ENCODE measurements at regions not wholly inside any gene's neighbourhood (a gene's known extent, or its start where the extent isn't known, plus 50 kb on each side); places are given as distances from the start of the nearest gene placed in this dataset.

DNA sequence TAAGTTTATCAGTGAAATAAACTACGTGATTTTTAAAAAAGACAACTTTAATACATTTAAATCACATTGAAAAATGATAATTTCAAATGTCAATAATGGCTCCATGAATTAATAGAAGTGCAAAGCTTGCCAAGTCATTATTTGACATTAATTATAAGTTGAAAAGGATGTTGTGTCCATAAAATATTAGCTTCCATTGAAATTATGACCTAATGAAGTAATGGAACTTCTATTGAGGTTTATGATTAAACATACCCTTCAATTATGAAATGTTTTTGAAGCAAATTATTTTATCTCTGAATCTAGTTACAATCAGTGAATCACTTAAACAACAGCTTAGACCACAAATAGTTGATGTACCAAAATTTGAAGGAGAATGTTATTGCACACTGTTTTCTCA is 144.2 kb downstream of the SLITRK6 start:
- CTCF ChIA-PET: no interaction called here
- Histone ChIP-seq H2AFZ (ENCODE audit: insufficient read depth, low read depth, low read length, poor library complexity, severe bottlenecking) (no peak overlapping the region), H3K9ac (ENCODE audit: low read length) (no peak overlapping the region), H3K4me3 (ENCODE audit: control extremely low read depth in 1 of 5, extremely low read depth in 1 of 5, insufficient read depth in 1 of 5, low read depth in 2 of 5, low read length in 4 of 5) (no peak overlapping the region), H4K20me1 (ENCODE audit: control insufficient read depth, insufficient read depth, low read length, poor library complexity, severe bottlenecking) (no peaks in the 10 kb centered on the region), H3K36me3 (replicated peaks in 1 of 2; ENCODE audit: control extremely low read depth in 1 of 2, control insufficient read depth in 1 of 2, extremely low read depth in 1 of 2, insufficient read depth in 2 of 2, low read length in 1 of 2) (no peaks in the 10 kb centered on the region), H3K4me1 (ENCODE audit: control insufficient read depth in 2 of 2, insufficient read depth in 2 of 2, low read length in 2 of 2) (no peaks in the 10 kb centered on the region), H3K79me2 (ENCODE audit: control insufficient read depth, insufficient read depth, low read length) (no peaks in the 10 kb centered on the region), H3K27ac (ENCODE audit: low read length in 2 of 2) (no peak overlapping the region), H3K27me3 (replicated peaks in 1 of 4; ENCODE audit: control extremely low read depth in 1 of 4, control insufficient read depth in 3 of 4, insufficient read depth in 4 of 4, low read length in 3 of 4) (no peaks in the 10 kb centered on the region), H3K4me2 (replicated peaks; ENCODE audit: low read depth, low read length, poor library complexity, severe bottlenecking) (no peak overlapping the region), H3K9me3 (ENCODE audit: control extremely low read depth in 1 of 3, control insufficient read depth in 2 of 3, insufficient read depth in 1 of 3, low read length in 2 of 3) (no peaks in the 10 kb centered on the region)
- Mint-ChIP-seq H3K27ac (no peak overlapping the region), H3K27me3 (no peaks in the 10 kb centered on the region), H3K9me3 (ENCODE audit: insufficient read depth) (peaks cover 10% of the 10 kb centered on the region), H3K4me3 (no peak overlapping the region), H3K4me1 (no peaks in the 10 kb centered on the region)
- POLR2A ChIA-PET: no interaction called here
- WGBS (ENCODE audit: insufficient coverage): no CpG with 5 or more reads among the region's 1 CpG
- intact Hi-C loops (cut with micrococcal nuclease): no loop called here
- TF ChIP-seq, protein P1, sequence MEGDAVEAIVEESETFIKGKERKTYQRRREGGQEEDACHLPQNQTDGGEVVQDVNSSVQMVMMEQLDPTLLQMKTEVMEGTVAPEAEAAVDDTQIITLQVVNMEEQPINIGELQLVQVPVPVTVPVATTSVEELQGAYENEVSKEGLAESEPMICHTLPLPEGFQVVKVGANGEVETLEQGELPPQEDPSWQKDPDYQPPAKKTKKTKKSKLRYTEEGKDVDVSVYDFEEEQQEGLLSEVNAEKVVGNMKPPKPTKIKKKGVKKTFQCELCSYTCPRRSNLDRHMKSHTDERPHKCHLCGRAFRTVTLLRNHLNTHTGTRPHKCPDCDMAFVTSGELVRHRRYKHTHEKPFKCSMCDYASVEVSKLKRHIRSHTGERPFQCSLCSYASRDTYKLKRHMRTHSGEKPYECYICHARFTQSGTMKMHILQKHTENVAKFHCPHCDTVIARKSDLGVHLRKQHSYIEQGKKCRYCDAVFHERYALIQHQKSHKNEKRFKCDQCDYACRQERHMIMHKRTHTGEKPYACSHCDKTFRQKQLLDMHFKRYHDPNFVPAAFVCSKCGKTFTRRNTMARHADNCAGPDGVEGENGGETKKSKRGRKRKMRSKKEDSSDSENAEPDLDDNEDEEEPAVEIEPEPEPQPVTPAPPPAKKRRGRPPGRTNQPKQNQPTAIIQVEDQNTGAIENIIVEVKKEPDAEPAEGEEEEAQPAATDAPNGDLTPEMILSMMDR (IDR thresholded peaks at IDR 0.05): no peak
- ATAC-seq (ENCODE audit: low read depth) (no peak), DNase-seq (no peak)

DNA sequence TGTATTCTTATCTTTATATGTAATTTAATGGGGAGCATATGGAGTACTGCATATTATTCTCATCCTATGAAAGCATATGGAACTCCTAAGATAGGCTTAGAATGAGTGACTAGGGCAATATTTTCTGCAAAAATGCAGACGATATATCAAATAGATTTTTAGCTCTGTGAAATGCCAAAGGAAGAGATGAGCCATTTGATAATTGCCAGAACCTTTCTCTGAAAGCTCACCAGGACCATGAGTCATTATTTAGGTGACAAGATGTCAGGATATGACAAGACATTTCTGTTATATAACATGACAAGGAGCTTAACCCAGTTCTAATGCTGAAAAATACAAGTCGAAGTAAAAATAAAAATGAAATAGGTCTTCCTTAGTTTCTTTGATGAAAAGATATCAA is 145.0 kb downstream of the SLITRK6 start:
- Histone ChIP-seq H3K27ac (ENCODE audit: low read length in 2 of 2) (no peak overlapping the region), H2AFZ (ENCODE audit: insufficient read depth, low read depth, low read length, poor library complexity, severe bottlenecking) (no peak overlapping the region), H3K27me3 (replicated peaks in 1 of 4; ENCODE audit: control extremely low read depth in 1 of 4, control insufficient read depth in 3 of 4, insufficient read depth in 4 of 4, low read length in 3 of 4) (no peaks in the 10 kb centered on the region), H3K79me2 (ENCODE audit: control insufficient read depth, insufficient read depth, low read length) (no peaks in the 10 kb centered on the region), H3K4me2 (replicated peaks; ENCODE audit: low read depth, low read length, poor library complexity, severe bottlenecking) (no peak overlapping the region), H3K9ac (ENCODE audit: low read length) (no peak overlapping the region), H3K4me1 (ENCODE audit: control insufficient read depth in 2 of 2, insufficient read depth in 2 of 2, low read length in 2 of 2) (no peaks in the 10 kb centered on the region), H3K9me3 (ENCODE audit: control extremely low read depth in 1 of 3, control insufficient read depth in 2 of 3, insufficient read depth in 1 of 3, low read length in 2 of 3) (no peaks in the 10 kb centered on the region), H4K20me1 (ENCODE audit: control insufficient read depth, insufficient read depth, low read length, poor library complexity, severe bottlenecking) (no peaks in the 10 kb centered on the region), H3K36me3 (replicated peaks in 1 of 2; ENCODE audit: control extremely low read depth in 1 of 2, control insufficient read depth in 1 of 2, extremely low read depth in 1 of 2, insufficient read depth in 2 of 2, low read length in 1 of 2) (no peaks in the 10 kb centered on the region), H3K4me3 (ENCODE audit: control extremely low read depth in 1 of 5, extremely low read depth in 1 of 5, insufficient read depth in 1 of 5, low read depth in 2 of 5, low read length in 4 of 5) (no peak overlapping the region)
- TF ChIP-seq, protein P1 (IDR thresholded peaks at IDR 0.05): no peak
- no peak for TF ChIP-seq EZH2 (IDR thresholded peaks at IDR 0.05; ENCODE audit: borderline replicate concordance, insufficient read depth, low read depth, low read length, poor library complexity, severe bottlenecking)
- CTCF ChIA-PET: no interaction called here
- Mint-ChIP-seq H3K27ac (no peak overlapping the region), H3K27me3 (no peaks in the 10 kb centered on the region), H3K4me3 (no peak overlapping the region), H3K9me3 (ENCODE audit: insufficient read depth) (peaks cover 10% of the 10 kb centered on the region), H3K4me1 (no peaks in the 10 kb centered on the region)
- intact Hi-C loops (cut with micrococcal nuclease): no loop called here
- WGBS (ENCODE audit: insufficient coverage): no CpG with 5 or more reads among the region's 2 CpGs
- POLR2A ChIA-PET: no interaction called here
- no peak for DNase-seq
- no peak for ATAC-seq (ENCODE audit: low read depth)

All from B cell (primary cell).